ENCODE measurements at regions not wholly inside any gene's neighbourhood (a gene's known extent, or its start where the extent isn't known, plus 50 kb on each side); places are given as distances from the start of the nearest gene placed in this dataset.

GRCh38 chr1:55326496-55327243 lies 111.5 kb upstream of the USP24 start:
- no peak for DNase-seq (ENCODE audit: low read depth in 1 of 2, low spot score in 1 of 2)

GRCh38 chr1:55323760-55324159 lies 108.6 kb upstream of the USP24 start:
- no peak for DNase-seq (ENCODE audit: low read depth in 1 of 2, low spot score in 1 of 2)

- no peak for DNase-seq (ENCODE audit: low read depth in 1 of 2, low spot score in 1 of 2)
Observed at GRCh38 chr1:55322842-55323241, 107.7 kb upstream of the USP24 start.

DNA sequence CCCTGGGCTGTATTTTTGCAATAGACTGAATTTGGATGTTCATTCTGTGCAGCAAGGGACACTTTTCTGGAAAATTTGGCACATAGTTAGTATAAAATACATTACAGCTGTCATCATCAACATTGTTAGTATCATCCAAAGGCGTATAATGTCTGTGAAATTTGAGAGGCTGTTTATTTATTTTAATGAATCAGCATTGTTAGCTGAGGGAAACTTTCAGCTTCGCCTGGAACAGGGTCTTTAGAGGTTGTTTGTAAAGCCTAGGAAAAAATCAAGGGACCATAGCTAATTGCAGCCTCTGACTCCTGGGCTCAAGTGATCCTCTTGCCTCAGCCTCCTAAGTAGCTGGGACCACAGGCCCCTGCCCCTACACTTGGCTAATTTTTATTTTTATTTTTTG lies 106.8 kb upstream of the USP24 start:
- no peak for DNase-seq (ENCODE audit: low read depth in 1 of 2, low spot score in 1 of 2)

DNA sequence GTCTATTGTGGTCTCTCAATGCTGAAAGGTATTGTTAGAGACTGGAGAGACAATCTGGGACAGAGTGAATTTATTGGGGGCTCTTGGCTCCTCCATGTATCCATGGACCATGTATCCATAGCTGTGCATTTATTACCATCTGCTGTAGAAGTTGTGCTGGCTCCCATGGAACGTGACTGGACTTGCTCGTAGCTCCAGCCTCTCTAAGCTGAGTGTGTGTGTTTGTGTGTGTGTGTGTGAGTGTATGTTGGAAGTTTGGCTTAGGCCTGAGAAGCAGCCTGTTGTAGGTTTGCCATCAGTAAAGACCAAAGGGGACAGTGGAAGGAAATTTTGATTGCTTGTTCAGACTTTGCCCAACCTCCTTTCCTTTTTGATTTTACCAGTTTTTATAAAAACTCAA lies 105.7 kb upstream of the USP24 start:
- DNase-seq (ENCODE audit: low read depth in 1 of 2, low spot score in 1 of 2): no peak

DNA sequence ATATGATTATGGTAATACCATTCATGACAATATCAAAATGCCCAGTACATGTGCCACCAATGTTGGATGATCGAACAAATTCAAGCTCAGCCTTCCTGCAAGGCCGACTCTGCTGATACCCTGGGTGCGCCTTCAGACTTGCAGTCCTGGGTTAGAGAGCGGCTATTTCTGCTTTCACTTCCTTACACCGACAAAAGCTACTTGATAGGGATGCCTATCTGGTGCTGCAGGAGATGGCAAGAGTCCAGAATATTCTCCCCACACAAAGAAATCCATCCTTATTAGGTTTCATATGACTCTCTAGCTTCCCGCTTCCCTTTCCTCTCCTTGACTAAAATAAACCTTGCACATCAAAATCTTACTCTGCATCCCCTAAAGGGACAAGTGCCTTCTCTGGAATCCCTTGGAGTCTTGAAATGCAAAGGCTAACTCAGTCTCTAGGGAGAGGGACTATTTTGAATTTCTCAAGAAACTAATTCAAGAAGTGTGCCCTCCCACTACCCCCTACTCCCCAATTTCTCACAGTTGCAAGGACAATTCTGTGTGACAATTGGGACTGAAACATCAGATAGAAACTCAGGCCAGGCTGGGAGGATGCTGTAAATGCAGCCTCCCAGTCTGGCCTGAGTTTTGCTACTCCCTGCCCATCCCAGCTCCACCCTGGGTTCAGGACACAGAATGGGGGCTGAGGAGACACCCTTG lies 103.1 kb upstream of the USP24 start:
- DNase-seq (ENCODE audit: low read depth in 1 of 2, low spot score in 1 of 2): no peak

- DNase-seq (ENCODE audit: low read depth in 1 of 2, low spot score in 1 of 2): no peak
Observed at GRCh38 chr1:55317673-55318072, 102.5 kb upstream of the USP24 start.

- no peak for DNase-seq (ENCODE audit: low read depth in 1 of 2, low spot score in 1 of 2)
Observed at GRCh38 chr1:55316947-55317662, 101.9 kb upstream of the USP24 start.

DNA sequence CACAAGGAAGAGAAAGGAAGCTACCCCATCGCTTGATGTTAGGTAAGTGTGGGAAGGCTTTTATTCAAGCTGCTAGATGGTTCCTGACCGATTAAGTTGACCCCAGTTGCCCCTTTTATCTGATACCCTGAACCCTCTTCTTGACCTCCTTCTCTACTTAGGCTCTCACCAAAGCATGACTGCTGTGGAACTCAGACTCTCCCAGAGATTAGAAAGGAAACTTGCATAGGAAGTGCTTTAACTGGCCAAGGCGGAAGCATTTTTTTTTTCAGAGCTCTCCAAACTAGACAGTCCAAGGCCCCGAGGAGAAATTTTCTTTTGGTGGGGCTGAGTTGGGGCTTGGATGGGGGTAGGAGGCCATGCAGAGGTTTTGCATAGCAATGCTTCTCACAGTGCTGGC lies 101.3 kb upstream of the USP24 start:
- DNase-seq (ENCODE audit: low read depth in 1 of 2, low spot score in 1 of 2): no peak

GRCh38 chr1:55315552-55315951 lies 100.4 kb upstream of the USP24 start:
- no peak for DNase-seq (ENCODE audit: low read depth in 1 of 2, low spot score in 1 of 2)

- DNase-seq (ENCODE audit: low read depth in 1 of 2, low spot score in 1 of 2): no peak
Observed at GRCh38 chr1:55314740-55315139, 99.6 kb upstream of the USP24 start.

- no peak for DNase-seq (ENCODE audit: low read depth in 1 of 2, low spot score in 1 of 2)
Observed at GRCh38 chr1:55313903-55314302, 98.7 kb upstream of the USP24 start.

- DNase-seq (ENCODE audit: low read depth in 1 of 2, low spot score in 1 of 2): no peak
Observed at GRCh38 chr1:55311979-55312378, 96.8 kb upstream of the USP24 start.

GRCh38 chr1:55311057-55311641 lies 96.0 kb upstream of the USP24 start:
- DNase-seq (ENCODE audit: low read depth in 1 of 2, low spot score in 1 of 2): no peak

- no peak for DNase-seq (ENCODE audit: low read depth in 1 of 2, low spot score in 1 of 2)
Observed at GRCh38 chr1:55310505-55310971, 95.4 kb upstream of the USP24 start.

GRCh38 chr1:55309786-55310504 lies 94.8 kb upstream of the USP24 start:
- DNase-seq (ENCODE audit: low read depth in 1 of 2, low spot score in 1 of 2): no peak

DNA sequence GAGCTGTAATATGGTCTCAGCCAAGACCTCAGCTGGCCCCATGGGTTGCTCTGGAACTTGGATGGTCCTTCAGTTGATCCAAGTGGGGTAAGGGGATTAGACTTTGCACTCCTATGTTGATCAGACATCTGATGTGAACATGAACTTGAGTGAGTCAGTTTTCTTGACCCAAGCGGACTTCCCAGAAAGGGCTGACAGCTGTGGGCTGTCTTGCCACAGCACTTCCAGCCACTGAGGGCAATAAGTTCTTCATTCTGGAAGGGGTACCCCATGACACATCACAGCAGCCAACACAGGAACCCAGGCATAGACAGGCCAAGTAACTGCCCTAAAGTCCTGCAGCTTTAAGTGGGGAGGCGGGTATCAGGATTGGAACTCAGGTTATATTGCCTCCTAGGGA lies 93.9 kb upstream of the USP24 start:
- no peak for DNase-seq (ENCODE audit: low read depth in 1 of 2, low spot score in 1 of 2)

GRCh38 chr1:55305735-55306134 lies 90.6 kb upstream of the USP24 start:
- no peak for DNase-seq (ENCODE audit: low read depth in 1 of 2, low spot score in 1 of 2)

DNA sequence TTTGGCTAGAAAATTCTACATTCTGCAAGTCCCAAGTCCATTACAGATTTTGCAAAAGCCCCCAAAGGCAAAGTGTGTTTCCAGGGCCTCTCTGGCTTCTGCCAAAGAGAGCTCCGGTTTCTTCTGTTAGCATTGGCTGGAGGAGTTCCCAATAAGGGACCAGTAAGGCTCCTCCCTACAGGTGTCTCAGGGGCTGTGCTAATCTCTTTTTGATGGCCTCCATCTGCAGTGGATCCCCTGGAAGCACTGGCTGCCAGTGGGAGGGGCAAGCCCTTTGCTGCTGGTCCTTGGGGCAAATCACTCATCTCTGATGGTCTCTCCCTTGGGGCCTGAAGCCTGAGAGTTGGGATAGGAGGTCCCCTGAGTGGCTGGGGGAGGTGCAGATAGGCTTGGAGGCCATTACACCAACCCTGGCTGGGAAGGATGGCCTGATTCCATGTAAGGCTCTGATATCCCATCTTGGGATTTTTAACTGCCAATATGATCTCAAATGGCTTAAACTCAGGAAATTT lies 89.1 kb upstream of the USP24 start:
- no peak for DNase-seq (ENCODE audit: low read depth in 1 of 2, low spot score in 1 of 2)

DNA sequence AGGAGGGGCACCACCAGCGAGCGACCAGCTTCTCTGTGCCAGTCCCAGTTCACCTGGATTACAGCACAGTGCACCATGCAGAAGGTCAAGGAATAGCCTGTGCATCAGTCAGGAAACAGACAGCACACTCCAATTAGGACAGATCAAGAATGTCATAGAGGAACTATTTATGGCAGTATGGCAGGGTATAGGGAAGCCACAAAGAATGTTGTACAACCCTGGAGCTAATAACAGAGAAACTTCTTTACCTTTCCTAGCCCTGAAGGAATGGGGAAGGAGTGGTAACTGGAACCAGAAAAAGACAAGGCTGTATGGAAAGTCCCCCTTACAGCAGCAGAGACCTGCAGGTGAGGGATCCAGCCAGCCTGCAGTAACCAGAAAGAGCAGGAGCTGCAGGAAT lies 87.8 kb upstream of the USP24 start:
- no peak for DNase-seq (ENCODE audit: low read depth in 1 of 2, low spot score in 1 of 2)

GRCh38 chr1:55301912-55302311 lies 86.7 kb upstream of the USP24 start:
- DNase-seq (ENCODE audit: low read depth in 1 of 2, low spot score in 1 of 2): no peak
